ENCODE measurements at regions not wholly inside any gene's neighbourhood (a gene's known extent, or its start where the extent isn't known, plus 50 kb on each side); places are given as distances from the start of the nearest gene placed in this dataset.

- H3T11ph ChIP-seq (ENCODE audit: low read length): no peak overlapping the region
- no peak for TF ChIP-seq CTCF (conservative IDR thresholded peaks at IDR 0.05)
- H3K4me1 ChIP-seq (ENCODE audit: insufficient read depth, low read length): no peaks in the 10 kb centered on the region
- H3K56ac ChIP-seq (ENCODE audit: insufficient read length, low read depth, low read length): no peak overlapping the region
- WGBS (ENCODE audit: extremely low coverage, insufficient read length, low lambda C conversion rate): no CpG with 5 or more reads among the region's 1 CpG
- no peaks in the 10 kb centered on the region for H3K23me2 ChIP-seq (ENCODE audit: insufficient read length, low read depth, low read length, poor library complexity, severe bottlenecking)
- no peak overlapping the region for H3K14ac ChIP-seq (ENCODE audit: insufficient read depth, low read length)
- H3K27me3 ChIP-seq (ENCODE audit: insufficient read depth, low read length): no peaks in the 10 kb centered on the region
- H3K79me1 ChIP-seq (ENCODE audit: insufficient read depth, low read depth, low read length, poor library complexity, severe bottlenecking): no peaks in the 10 kb centered on the region
- H2BK120ac ChIP-seq (ENCODE audit: low read depth, low read length, poor library complexity, severe bottlenecking): no peak overlapping the region
- H4K8ac ChIP-seq (replicated peaks; ENCODE audit: insufficient read length, low read depth, low read length): no peak overlapping the region
- H2BK20ac ChIP-seq (ENCODE audit: low read depth, low read length, poor library complexity, severe bottlenecking): no peak overlapping the region
- H3K4ac ChIP-seq (ENCODE audit: low read depth, low read length): no peak overlapping the region
- Mint-ChIP-seq H3K4me3 (no peak overlapping the region), H3K9me3 (no peaks in the 10 kb centered on the region), H3K27ac (no peak overlapping the region), H3K27me3 (ENCODE audit: low read depth) (no peaks in the 10 kb centered on the region), H3K36me3 (ENCODE audit: insufficient read depth in 1 of 3, low read depth in 3 of 3) (no peaks in the 10 kb centered on the region), H3K4me1 (no peaks in the 10 kb centered on the region)
- no peaks in the 10 kb centered on the region for H3K9me3 ChIP-seq (ENCODE audit: control insufficient read depth, low read depth, low read length)
- no peaks in the 10 kb centered on the region for H4K20me1 ChIP-seq (ENCODE audit: control insufficient read depth, insufficient read depth, insufficient read length)
- H4K91ac ChIP-seq (ENCODE audit: insufficient read length, low read depth, low read length): no peak overlapping the region
- H3K4me2 ChIP-seq (ENCODE audit: insufficient read depth, insufficient read length, low read length): no peak overlapping the region
- no peaks in the 10 kb centered on the region for H3K79me2 ChIP-seq (ENCODE audit: insufficient read depth, low read length)
- no peak for DNase-seq
- no peak overlapping the region for H3K27ac ChIP-seq (ENCODE audit: insufficient read length, low read depth, low read length)
- H3K23ac ChIP-seq (ENCODE audit: insufficient read length, low read depth, low read length): no peak overlapping the region
- no peak overlapping the region for H3K9ac ChIP-seq (ENCODE audit: extremely low read depth, insufficient read length, low read length)
- no peak overlapping the region for H2BK12ac ChIP-seq (ENCODE audit: insufficient read length, low read depth, low read length)
- no peak overlapping the region for H2AK5ac ChIP-seq (ENCODE audit: insufficient read length, low read length)
- no peak overlapping the region for H2BK5ac ChIP-seq (ENCODE audit: insufficient read length, low read length)
- no peak overlapping the region for H2BK15ac ChIP-seq (ENCODE audit: low read depth, low read length)
- H3K18ac ChIP-seq (ENCODE audit: insufficient read length, low read depth, low read length): no peak overlapping the region
- H4K5ac ChIP-seq (ENCODE audit: insufficient read length, low read depth, low read length): no peak overlapping the region
- no peak overlapping the region for H2AFZ ChIP-seq (ENCODE audit: low read length)
These were observed 829.4 kb downstream of the EPHA7 start for GRCh38 chr6:92589996-92590395.

Measured in H9 (cell line).